ENCODE measurements at regions not wholly inside any gene's neighbourhood (a gene's known extent, or its start where the extent isn't known, plus 50 kb on each side); places are given as distances from the start of the nearest gene placed in this dataset.

GRCh38 chr5:23257656-23258055 lies 249.8 kb upstream of the PRDM9 start:
- no peaks in the 10 kb centered on the region for H3K27me3 ChIP-seq (ENCODE audit: control insufficient read depth, insufficient read depth, low read length)
- peak; percentile 10 for DNase-seq (ENCODE audit: low read depth, low spot score)
- no peaks in the 10 kb centered on the region for H3K9me3 ChIP-seq (ENCODE audit: control insufficient read depth, insufficient read depth, low read depth, low read length)
- no peak overlapping the region for H3K27ac ChIP-seq (ENCODE audit: low read length)
- H3K4me3 ChIP-seq (ENCODE audit: low read depth in 2 of 2, low read length in 2 of 2) = no peak overlapping the region
- no TSS peak for BruUV-seq (replicated peaks)
- no peak for TF ChIP-seq CTCF (IDR thresholded peaks at IDR 0.05)
- TF ChIP-seq POLR2AphosphoS5 (IDR thresholded peaks at IDR 0.05; ENCODE audit: low read depth, low read length) = no peak
- no peak for TF ChIP-seq TCF7L2 (IDR thresholded peaks at IDR 0.05; ENCODE audit: low read depth, low read length)
- TF ChIP-seq SIN3A (IDR thresholded peaks at IDR 0.05; ENCODE audit: borderline replicate concordance, insufficient read depth, low read depth, low read length) = no peak
- no peak for TF ChIP-seq REST (IDR thresholded peaks at IDR 0.05; ENCODE audit: insufficient read depth in 1 of 2, low read depth in 2 of 2, low read length in 1 of 2)
- intact Hi-C loops (cut with micrococcal nuclease; ENCODE audit: unreplicated experiment) = no loop called here
- no peak for ATAC-seq
- ChIA-PET POLR2A (no interaction called here), CTCF (no interaction called here)
- no peaks in the 10 kb centered on the region for H3K36me3 ChIP-seq (ENCODE audit: control insufficient read depth, insufficient read depth, low read length)
- no peaks in the 10 kb centered on the region for H3K4me1 ChIP-seq (ENCODE audit: control insufficient read depth, insufficient read depth, low read length)
- in situ Hi-C loops (cut with HindIII; ENCODE audit: low pct_unique_long_range_greater_than_20kb, low sequenced_read_pairs) = no loop called here

GRCh38 chr5:23253621-23254198 lies 253.7 kb upstream of the PRDM9 start:
- no TSS peak for BruUV-seq (replicated peaks)
- intact Hi-C loops (cut with micrococcal nuclease; ENCODE audit: unreplicated experiment) (no loop called here), in situ Hi-C loops (cut with HindIII; ENCODE audit: low pct_unique_long_range_greater_than_20kb, low sequenced_read_pairs) (no loop called here)
- Histone ChIP-seq H3K27ac (ENCODE audit: low read length) (no peak overlapping the region), H3K9me3 (ENCODE audit: control insufficient read depth, insufficient read depth, low read depth, low read length) (no peaks in the 10 kb centered on the region), H3K4me1 (ENCODE audit: control insufficient read depth, insufficient read depth, low read length) (no peaks in the 10 kb centered on the region), H3K36me3 (ENCODE audit: control insufficient read depth, insufficient read depth, low read length) (no peaks in the 10 kb centered on the region), H3K27me3 (ENCODE audit: control insufficient read depth, insufficient read depth, low read length) (no peaks in the 10 kb centered on the region), H3K4me3 (ENCODE audit: low read depth in 2 of 2, low read length in 2 of 2) (no peak overlapping the region)
- ATAC-seq (no peak), DNase-seq (ENCODE audit: low read depth, low spot score) (no peak)
- CTCF ChIA-PET = no interaction called here
- TF ChIP-seq TCF7L2 (IDR thresholded peaks at IDR 0.05; ENCODE audit: low read depth, low read length) (no peak), SIN3A (IDR thresholded peaks at IDR 0.05; ENCODE audit: borderline replicate concordance, insufficient read depth, low read depth, low read length) (no peak)
- POLR2A ChIA-PET = no interaction called here

- TF ChIP-seq SIN3A (IDR thresholded peaks at IDR 0.05; ENCODE audit: borderline replicate concordance, insufficient read depth, low read depth, low read length) (no peak), POLR2AphosphoS5 (IDR thresholded peaks at IDR 0.05; ENCODE audit: low read depth, low read length) (no peak), REST (IDR thresholded peaks at IDR 0.05; ENCODE audit: insufficient read depth in 1 of 2, low read depth in 2 of 2, low read length in 1 of 2) (no peak), CTCF (IDR thresholded peaks at IDR 0.05) (no peak), TCF7L2 (IDR thresholded peaks at IDR 0.05; ENCODE audit: low read depth, low read length) (no peak)
- no peaks in the 10 kb centered on the region for H3K27me3 ChIP-seq (ENCODE audit: control insufficient read depth, insufficient read depth, low read length)
- no peaks in the 10 kb centered on the region for H3K36me3 ChIP-seq (ENCODE audit: control insufficient read depth, insufficient read depth, low read length)
- CTCF ChIA-PET = no interaction called here
- no TSS peak for BruUV-seq (replicated peaks)
- ATAC-seq = no peak
- no peak for DNase-seq (ENCODE audit: low read depth, low spot score)
- H3K9me3 ChIP-seq (ENCODE audit: control insufficient read depth, insufficient read depth, low read depth, low read length) = no peaks in the 10 kb centered on the region
- no peaks in the 10 kb centered on the region for H3K4me1 ChIP-seq (ENCODE audit: control insufficient read depth, insufficient read depth, low read length)
- H3K27ac ChIP-seq (ENCODE audit: low read length) = no peak overlapping the region
- no peak overlapping the region for H3K4me3 ChIP-seq (ENCODE audit: low read depth in 2 of 2, low read length in 2 of 2)
- POLR2A ChIA-PET = no interaction called here
- in situ Hi-C loops (cut with HindIII; ENCODE audit: low pct_unique_long_range_greater_than_20kb, low sequenced_read_pairs) (no loop called here), intact Hi-C loops (cut with micrococcal nuclease; ENCODE audit: unreplicated experiment) (no loop called here)
Measured at GRCh38 chr5:23242891-23243290, 264.5 kb upstream of the PRDM9 start.
